H9 (cell line): ENCODE measurements at regions not wholly inside any gene's neighbourhood (a gene's known extent, or its start where the extent isn't known, plus 50 kb on each side); places are given as distances from the start of the nearest gene placed in this dataset.

ENCODE experiments used
- DNase-seq: peaks from one replicate; pipeline ENCODE4 v3.0.0-alpha.2; 2017
- H2AFZ ChIP-seq: one replicate; pipeline ENCODE4 v1.6.1; 2013; ENCODE audit warnings: mild to moderate bottlenecking, low read length, control low read depth, moderate library complexity
- H2AK5ac ChIP-seq: 2 replicates; pipeline ENCODE4 v1.6.1; 2013; ENCODE audit warnings: low read length, control low read depth, mixed read lengths; ENCODE audit not compliant: insufficient read length
- H2BK120ac ChIP-seq: one replicate; pipeline ENCODE4 v1.6.1; 2013; ENCODE audit warnings: low read depth, mild to moderate bottlenecking, low read length, control low read depth, inconsistent platforms; ENCODE audit not compliant: poor library complexity, severe bottlenecking
- H2BK12ac ChIP-seq: 2 replicates; pipeline ENCODE4 v1.6.1; 2013; ENCODE audit warnings: low read length, control low read depth, mixed read lengths, low read depth; ENCODE audit not compliant: insufficient read length
- H2BK15ac ChIP-seq: 2 replicates; pipeline ENCODE4 v1.6.1; 2013; ENCODE audit warnings: low read depth, low read length, control low read depth
- H2BK20ac ChIP-seq: one replicate; pipeline ENCODE4 v1.6.1; 2013; ENCODE audit warnings: low read depth, mild to moderate bottlenecking, low read length, control low read depth, inconsistent platforms; ENCODE audit not compliant: poor library complexity, severe bottlenecking
- H2BK5ac ChIP-seq: 2 replicates; pipeline ENCODE4 v1.6.1; 2013; ENCODE audit warnings: low read length, control low read depth, mixed read lengths; ENCODE audit not compliant: insufficient read length
- H3K14ac ChIP-seq: 2 replicates; pipeline ENCODE4 v1.6.1; 2013; ENCODE audit warnings: low read length, control low read depth; ENCODE audit not compliant: insufficient read depth
- H3K18ac ChIP-seq: 2 replicates; pipeline ENCODE4 v1.6.1; 2013; ENCODE audit warnings: low read depth, mild to moderate bottlenecking, mixed read lengths, low read length, control low read depth; ENCODE audit not compliant: insufficient read length
- H3K23ac ChIP-seq: 2 replicates; pipeline ENCODE4 v1.6.1; 2013; ENCODE audit warnings: low read length, control low read depth, mixed read lengths, low read depth; ENCODE audit not compliant: insufficient read length
- H3K23me2 ChIP-seq: 2 replicates; pipeline ENCODE4 v1.6.1; 2013; ENCODE audit warnings: low read depth, mild to moderate bottlenecking, mixed read lengths, low read length, control low read depth; ENCODE audit not compliant: insufficient read length, poor library complexity, severe bottlenecking
- H3K27ac ChIP-seq: 2 replicates; pipeline ENCODE4 v1.5.1; 2013; ENCODE audit warnings: low read length, control low read depth, mixed read lengths, low read depth; ENCODE audit not compliant: insufficient read length
- H3K27me3 ChIP-seq: 2 replicates; pipeline ENCODE4 v1.6.1; 2013; ENCODE audit warnings: low read length, control low read depth, inconsistent platforms; ENCODE audit not compliant: insufficient read depth
- H3K4ac ChIP-seq: 2 replicates; pipeline ENCODE4 v1.6.1; 2013; ENCODE audit warnings: low read depth, mild to moderate bottlenecking, control low read depth, inconsistent platforms, low read length, moderate library complexity
- H3K4me1 ChIP-seq: 2 replicates; pipeline ENCODE4 v1.6.1; 2013; ENCODE audit warnings: low read length, control low read depth, inconsistent platforms; ENCODE audit not compliant: insufficient read depth
- H3K4me2 ChIP-seq: 2 replicates; pipeline ENCODE4 v1.6.1; 2013; ENCODE audit warnings: low read length, control low read depth, mixed read lengths; ENCODE audit not compliant: insufficient read length, insufficient read depth
- H3K56ac ChIP-seq: 2 replicates; pipeline ENCODE4 v1.6.1; 2013; ENCODE audit warnings: low read depth, mild to moderate bottlenecking, mixed read lengths, low read length, control low read depth; ENCODE audit not compliant: insufficient read length
- H3K79me1 ChIP-seq: 2 replicates; pipeline ENCODE4 v1.6.1; 2013; ENCODE audit warnings: low read depth, mild to moderate bottlenecking, moderate library complexity, low read length, control low read depth, inconsistent platforms; ENCODE audit not compliant: insufficient read depth, poor library complexity, severe bottlenecking
- H3K79me2 ChIP-seq: 2 replicates; pipeline ENCODE4 v1.6.1; 2013; ENCODE audit warnings: low read length, control low read depth, inconsistent platforms; ENCODE audit not compliant: insufficient read depth
- H3K9ac ChIP-seq: 2 replicates; pipeline ENCODE4 v1.6.1; 2013; ENCODE audit warnings: low read length, control low read depth, mixed read lengths; ENCODE audit not compliant: insufficient read length; ENCODE audit errors: extremely low read depth
- H3K9me3 ChIP-seq: one replicate; pipeline ENCODE4 v1.6.1; 2013; ENCODE audit warnings: low read depth, low read length, inconsistent platforms; ENCODE audit not compliant: control insufficient read depth
- H3T11ph ChIP-seq: one replicate; pipeline ENCODE4 v1.6.1; 2013; ENCODE audit warnings: mild to moderate bottlenecking, low read length, control low read depth, inconsistent platforms
- H4K20me1 ChIP-seq: one replicate; pipeline ENCODE4 v1.6.1; 2013; ENCODE audit not compliant: control insufficient read depth, insufficient read length, insufficient read depth
- H4K5ac ChIP-seq: 2 replicates; pipeline ENCODE4 v1.6.1; 2013; ENCODE audit warnings: low read depth, mild to moderate bottlenecking, mixed read lengths, low read length, control low read depth; ENCODE audit not compliant: insufficient read length
- H4K8ac ChIP-seq: replicated peaks from 2 replicates; pipeline ENCODE4 v1.6.1; 2013; ENCODE audit warnings: low read length, control low read depth, mixed read lengths, low read depth; ENCODE audit not compliant: insufficient read length
- H4K91ac ChIP-seq: 2 replicates; pipeline ENCODE4 v1.6.1; 2013; ENCODE audit warnings: low read depth, mild to moderate bottlenecking, moderate library complexity, mixed read lengths, low read length, control low read depth; ENCODE audit not compliant: insufficient read length
- H3K27ac Mint-ChIP-seq, 3 experiments: 2 replicates in 2 of 3; 3 replicates in 1 of 3; pipeline ENCODE4 v1.8.0; 2020 to 2021; ENCODE audit warnings: mixed read lengths in 3 of 3, mild to moderate bottlenecking in 1 of 3, moderate library complexity in 1 of 3
- H3K27me3 Mint-ChIP-seq: 2 replicates; pipeline ENCODE4 v1.8.0; 2021; ENCODE audit warnings: low read depth, mild to moderate bottlenecking, moderate library complexity, mixed read lengths
- H3K36me3 Mint-ChIP-seq, 3 experiments: 2 replicates in 2 of 3; 3 replicates in 1 of 3; pipeline ENCODE4 v1.8.0; 2020 to 2021; ENCODE audit warnings: low read depth in 3 of 3, mixed read lengths in 3 of 3; ENCODE audit not compliant: insufficient read depth in 1 of 3
- H3K4me1 Mint-ChIP-seq, 2 experiments: 2 replicates each; pipeline ENCODE4 v1.8.0; 2020; ENCODE audit warnings: mixed read lengths in 2 of 2
- H3K4me3 Mint-ChIP-seq, 2 experiments: 2 replicates in 1 of 2; 3 replicates in 1 of 2; pipeline ENCODE4 v1.8.0; 2020 to 2021; ENCODE audit warnings: mild to moderate bottlenecking in 2 of 2, mixed read lengths in 2 of 2, moderate library complexity in 1 of 2
- H3K9me3 Mint-ChIP-seq, 2 experiments: 2 replicates in 1 of 2; 3 replicates in 1 of 2; pipeline ENCODE4 v1.8.0; 2020; ENCODE audit warnings: mild to moderate bottlenecking in 2 of 2, mixed read lengths in 2 of 2, moderate library complexity in 1 of 2
- CTCF ChIP-seq: fragments of 200-600 bp; sonication (generic); conservative IDR thresholded peaks from 3 replicates; pipeline ENCODE4 v1.8.0; 2021; ENCODE audit warnings: antibody characterized with exemption, mild to moderate bottlenecking
- WGBS: extraction: QIAGEN DNeasy Blood & Tissue Kit; methylation state at CpG from one replicate; pipeline ENCODE4 v1.1.7; 2013; ENCODE audit warnings: missing lambda C conversion rate, low lambda C conversion rate, mixed read lengths; ENCODE audit not compliant: insufficient read length; ENCODE audit errors: extremely low coverage; 5-methylcytosine and 5-hydroxymethylcytosine counted together

- WGBS: no CpG with 5 or more reads among the region's 2 CpGs
- H2BK120ac ChIP-seq: no peak overlapping the region
- H3K23me2 ChIP-seq: no peaks in the 10 kb centered on the region
- H3K9me3 ChIP-seq: no peaks in the 10 kb centered on the region
- H3K79me1 ChIP-seq: no peaks in the 10 kb centered on the region
- TF ChIP-seq CTCF: no peak
- no peak overlapping the region for H3K56ac ChIP-seq
- H4K5ac ChIP-seq: no peak overlapping the region
- no peak overlapping the region for H2BK12ac ChIP-seq
- no peaks in the 10 kb centered on the region for H4K20me1 ChIP-seq
- H3K4me1 ChIP-seq: peaks cover 4% of the 10 kb centered on the region; the same call in 1 of the 2 replicates
- no peak for DNase-seq
- no peak overlapping the region for H4K91ac ChIP-seq
- Mint-ChIP-seq H3K27me3 (no peaks in the 10 kb centered on the region), H3K4me1 (peaks cover 21 to 22% of the 10 kb centered on the region in 2 experiments), H3K36me3 (peaks cover 0 to 8% (median 7%) of the 10 kb centered on the region in 3 experiments; a peak in 4 of 7 replicates), H3K4me3 (no peak overlapping the region), H3K9me3 (peaks cover 7 to 9% of the 10 kb centered on the region in 2 experiments; a peak in 4 of 5 replicates), H3K27ac (peak overlapping the region in 1 of 3 experiments; percentile 48; a peak in 3 of 7 replicates)
- no peak overlapping the region for H2AFZ ChIP-seq
- no peak overlapping the region for H3T11ph ChIP-seq
- H3K14ac ChIP-seq: no peak overlapping the region
- H3K4ac ChIP-seq: no peak overlapping the region
- no peak overlapping the region for H3K4me2 ChIP-seq
- H2BK20ac ChIP-seq: no peak overlapping the region
- H3K79me2 ChIP-seq: no peaks in the 10 kb centered on the region
- H3K23ac ChIP-seq: no peak overlapping the region
- H3K27ac ChIP-seq: no peak overlapping the region
- H3K9ac ChIP-seq: no peak overlapping the region
- H3K18ac ChIP-seq: no peak overlapping the region
- no peak overlapping the region for H4K8ac ChIP-seq
- H2AK5ac ChIP-seq: no peak overlapping the region
- no peak overlapping the region for H2BK5ac ChIP-seq
- no peak overlapping the region for H2BK15ac ChIP-seq
- H3K27me3 ChIP-seq: no peaks in the 10 kb centered on the region
Measured at GRCh38 chr2:191496838-191497237, 181.1 kb upstream of the NABP1 start.
